GM19438 (cell line): ENCODE measurements at regions not wholly inside any gene's neighbourhood (a gene's known extent, or its start where the extent isn't known, plus 50 kb on each side); places are given as distances from the start of the nearest gene placed in this dataset.
"Not testable (repeated sequence)": the region's sequence is repeated elsewhere in the genome, so short reads cannot be mapped to it uniquely, and the experiment has no call there.

Experiments
- ATAC-seq: cut with Tn5 transposase; IDR thresholded peaks from one replicate; pipeline ENCODE4 v1.9.1; 2021; ENCODE audit warnings: low read depth; ENCODE audit not compliant: unreplicated experiment

GRCh38 chr3:161599697-161600096 lies 103.1 kb downstream of the OTOL1 start:
- no peak for ATAC-seq

- ATAC-seq = no peak
Observed at GRCh38 chr3:161600173-161600572, 103.6 kb downstream of the OTOL1 start.

DNA sequence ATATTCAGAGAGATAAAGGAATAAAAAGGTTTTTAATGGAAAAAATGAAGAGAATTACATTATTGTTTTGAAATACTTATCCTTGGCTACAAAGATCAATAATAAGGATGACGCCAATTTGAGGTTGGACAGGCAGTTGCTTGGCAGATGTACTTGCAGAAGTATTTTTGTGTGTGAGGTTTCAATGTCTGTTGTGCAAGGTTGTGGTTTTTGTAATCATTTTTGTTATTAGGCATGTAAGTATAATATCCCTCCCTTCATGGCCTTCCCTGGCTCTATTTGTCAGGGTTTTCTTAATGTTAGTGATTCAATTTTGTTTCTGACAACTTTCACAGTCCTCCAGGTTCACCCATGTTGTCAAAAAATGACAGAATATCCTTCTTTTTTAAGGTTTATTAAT lies 105.9 kb downstream of the OTOL1 start:
- ATAC-seq = no peak

DNA sequence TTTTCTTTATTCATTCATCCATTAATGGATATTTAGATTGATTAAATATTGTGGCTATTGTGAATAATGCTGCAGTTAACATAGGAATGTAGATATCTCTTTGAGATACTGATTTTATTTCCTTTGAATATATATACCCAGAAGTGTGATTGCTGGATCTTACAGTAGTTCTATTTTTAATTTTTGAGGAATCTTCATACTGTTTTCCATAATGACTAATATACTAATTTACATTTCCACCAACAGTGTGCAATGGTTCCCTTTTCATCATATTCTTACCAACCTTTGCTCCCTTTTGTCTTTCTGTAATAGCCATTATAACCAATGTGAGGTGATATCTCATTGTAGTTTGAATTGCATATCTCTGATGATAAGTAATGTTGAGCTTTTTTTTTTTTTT lies 106.3 kb downstream of the OTOL1 start:
- no peak for ATAC-seq

GRCh38 chr3:161607056-161607455 lies 110.4 kb downstream of the OTOL1 start:
- no peak for ATAC-seq

GRCh38 chr3:161619351-161619750 lies 122.7 kb downstream of the OTOL1 start:
- ATAC-seq = no peak

DNA sequence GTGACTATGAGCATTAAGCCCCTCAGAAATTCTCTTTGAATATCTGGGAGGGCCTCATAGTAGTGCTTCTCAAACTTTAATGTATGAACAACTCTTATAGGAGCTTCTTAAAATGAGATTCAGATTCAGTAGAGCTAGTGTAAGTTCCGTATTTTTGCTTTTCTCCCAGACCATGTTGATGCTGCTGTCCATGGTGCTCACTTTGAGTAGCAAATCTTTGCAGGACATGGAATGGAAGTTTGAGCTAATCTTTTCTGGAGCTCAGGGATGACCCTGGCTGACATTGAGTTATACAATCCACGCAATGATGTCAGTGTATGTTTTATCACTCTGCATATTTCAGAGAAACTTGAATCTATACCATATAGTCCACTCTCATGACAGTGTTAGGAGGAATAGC lies 134.2 kb downstream of the OTOL1 start:
- no peak for ATAC-seq

DNA sequence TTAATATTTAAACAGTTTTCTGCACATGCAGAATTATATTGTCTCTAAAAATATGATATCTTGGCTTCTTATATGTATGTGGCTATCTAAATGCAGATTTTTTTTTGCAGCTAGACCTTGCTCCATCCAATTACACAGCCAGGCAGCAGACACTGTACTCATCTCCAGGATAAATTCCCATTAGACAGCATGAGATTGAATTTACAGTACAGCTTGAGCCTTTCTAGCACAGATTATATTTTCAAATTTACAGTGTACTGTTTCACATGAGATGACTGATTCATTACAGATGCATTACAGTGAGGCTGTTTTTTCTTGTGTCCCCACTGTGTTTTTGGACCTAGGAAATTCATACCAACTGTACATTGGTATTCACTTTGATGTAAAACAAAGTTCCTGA lies 134.9 kb downstream of the OTOL1 start:
- ATAC-seq = no peak

DNA sequence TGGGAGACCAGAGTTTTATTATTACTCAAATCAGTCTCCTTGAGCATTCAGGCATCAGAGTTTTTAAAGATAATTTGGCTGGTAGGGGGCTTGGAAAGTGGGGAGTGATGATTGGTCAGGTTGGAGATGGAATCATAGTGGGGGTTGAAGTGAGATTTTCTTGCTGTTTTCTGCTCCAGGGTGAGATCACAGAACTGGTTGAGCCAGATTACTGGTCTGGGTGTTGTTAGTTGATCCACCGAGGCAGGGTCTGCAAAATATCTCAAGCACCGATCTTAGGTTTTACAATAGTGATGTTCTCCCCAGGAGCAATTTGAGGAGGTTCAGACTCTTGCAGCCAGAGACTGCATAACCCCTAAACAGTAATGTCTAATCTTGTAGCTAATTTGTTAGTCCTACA lies 141.0 kb downstream of the OTOL1 start:
- no peak for ATAC-seq

DNA sequence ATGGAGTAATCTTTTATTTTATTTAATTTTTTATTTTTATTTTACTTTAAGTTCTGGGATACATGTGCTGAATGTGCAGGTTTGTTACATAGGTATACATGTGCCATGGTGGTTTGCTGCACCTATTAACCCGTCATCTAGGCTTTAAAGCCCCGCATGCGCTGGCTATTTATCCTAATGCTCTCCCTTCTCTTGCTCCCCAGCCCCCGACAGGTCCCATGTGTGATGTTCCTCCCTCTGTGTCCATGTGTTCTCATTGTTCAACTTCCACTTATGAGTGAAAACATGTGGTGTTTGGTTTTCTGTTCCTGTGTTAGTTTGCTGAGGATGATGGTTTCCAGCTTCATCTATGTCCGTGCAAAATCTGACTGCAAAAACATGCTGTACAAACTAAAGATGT lies 142.5 kb downstream of the OTOL1 start:
- ATAC-seq = not testable (repeated sequence)

GRCh38 chr3:161640181-161640580 lies 143.6 kb downstream of the OTOL1 start:
- ATAC-seq = no peak

DNA sequence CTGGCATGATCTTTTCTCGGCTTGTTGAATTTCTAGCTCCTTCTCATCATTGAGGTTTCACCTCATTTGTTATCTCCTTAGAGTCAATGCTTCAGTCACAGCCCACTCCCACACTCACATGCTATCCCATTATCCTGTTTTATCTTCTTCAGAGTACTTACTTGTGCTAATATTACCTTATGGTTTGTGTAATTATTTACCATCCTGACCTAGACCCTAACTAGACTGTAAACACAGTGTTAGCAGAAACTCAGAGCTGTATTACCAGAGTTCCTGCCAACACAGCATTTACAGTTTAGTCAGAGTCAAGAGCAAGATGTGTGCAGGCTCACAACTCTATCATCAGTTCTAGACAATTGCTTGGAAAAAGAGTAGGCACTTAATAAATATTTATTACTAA lies 144.7 kb downstream of the OTOL1 start:
- ATAC-seq = no peak

DNA sequence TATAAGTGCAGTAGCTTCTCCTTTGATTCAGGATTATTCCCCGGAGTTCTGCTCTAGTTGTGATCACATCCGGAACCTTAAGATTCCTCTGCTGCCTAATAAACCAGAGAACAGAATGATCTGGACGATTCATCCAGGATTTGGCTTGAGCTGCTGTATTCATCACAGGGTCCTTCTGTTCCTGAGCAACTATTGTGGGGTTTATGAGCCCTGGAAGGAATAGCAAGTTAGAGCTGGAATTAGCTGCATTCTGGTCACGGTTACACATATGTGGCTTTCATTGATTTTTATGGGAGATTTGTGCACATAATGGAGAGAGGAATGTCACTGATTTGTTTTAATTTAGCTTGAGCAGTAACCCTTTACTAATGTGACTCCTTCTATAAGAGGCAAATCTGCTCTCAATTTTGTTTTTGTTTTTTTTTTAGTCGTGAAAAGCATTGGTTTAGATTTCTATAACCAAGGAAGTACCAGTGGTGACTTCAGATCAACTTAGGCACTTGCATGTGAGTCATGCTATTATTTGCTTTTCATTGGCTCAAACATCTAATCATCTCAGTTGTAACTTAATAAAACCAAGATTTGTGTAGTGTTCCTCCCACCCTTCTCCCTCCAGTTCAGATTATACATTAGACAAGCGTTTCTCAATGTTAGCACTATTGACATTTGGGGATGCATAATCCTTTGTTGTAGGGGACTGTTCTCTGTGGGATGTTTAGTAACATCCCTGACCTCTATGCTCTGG lies 148.5 kb downstream of the OTOL1 start:
- ATAC-seq = no peak

GRCh38 chr3:161647936-161648470 lies 151.4 kb downstream of the OTOL1 start:
- ATAC-seq = no peak

DNA sequence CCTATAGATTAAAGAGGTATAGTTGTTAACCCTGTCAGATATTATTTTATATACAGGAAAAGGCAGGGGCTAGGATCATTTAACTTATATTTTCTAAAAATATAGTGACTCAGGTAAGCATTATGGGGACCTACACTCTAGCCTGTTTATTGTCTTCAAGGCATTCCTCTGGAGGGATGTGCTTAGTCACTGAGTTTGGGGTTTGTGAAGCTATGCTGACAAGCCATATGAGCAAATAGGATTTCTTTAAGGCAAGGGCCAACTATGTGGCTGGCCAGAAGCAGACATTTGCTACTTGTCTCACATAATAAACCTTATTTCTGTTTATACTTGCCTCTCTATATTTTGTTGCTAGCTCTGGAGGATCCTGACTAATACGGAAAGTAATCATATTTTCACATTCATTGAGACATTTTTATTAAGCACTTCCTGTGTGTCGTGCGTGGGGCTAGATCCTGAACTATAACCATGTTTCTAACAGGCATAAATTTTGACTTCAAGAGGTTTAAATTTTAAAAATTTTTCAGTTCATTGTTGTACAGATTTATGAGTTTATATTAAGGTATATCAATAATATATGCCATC lies 153.4 kb downstream of the OTOL1 start:
- ATAC-seq = no peak

- no peak for ATAC-seq
Observed at GRCh38 chr3:161657786-161658185, 161.2 kb downstream of the OTOL1 start.

DNA sequence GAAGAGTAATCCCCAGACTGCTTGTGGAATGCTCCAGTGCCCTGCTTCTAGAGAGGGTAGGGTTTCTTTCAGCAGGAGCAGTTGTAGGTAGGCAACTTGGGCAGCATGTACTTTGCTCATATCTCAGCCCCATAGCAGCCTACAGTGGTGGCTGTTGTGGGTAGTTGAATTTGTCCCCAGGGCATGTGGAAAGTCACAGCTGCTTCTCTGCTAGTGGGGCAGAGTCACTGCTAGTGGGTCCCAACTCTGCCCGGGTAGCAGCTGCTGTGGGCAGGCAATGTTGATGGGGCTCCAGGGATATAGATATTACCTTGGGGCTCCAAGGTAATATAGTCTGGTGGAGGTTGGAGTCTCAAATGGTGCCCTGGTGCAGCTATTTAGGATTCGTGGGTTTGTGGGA lies 174.5 kb downstream of the OTOL1 start:
- ATAC-seq = no peak

GRCh38 chr3:161672478-161672877 lies 175.9 kb downstream of the OTOL1 start:
- no peak for ATAC-seq

- ATAC-seq = no peak
Observed at GRCh38 chr3:161673866-161674265, 177.3 kb downstream of the OTOL1 start.

GRCh38 chr3:161674402-161674801 lies 177.8 kb downstream of the OTOL1 start:
- no peak for ATAC-seq

DNA sequence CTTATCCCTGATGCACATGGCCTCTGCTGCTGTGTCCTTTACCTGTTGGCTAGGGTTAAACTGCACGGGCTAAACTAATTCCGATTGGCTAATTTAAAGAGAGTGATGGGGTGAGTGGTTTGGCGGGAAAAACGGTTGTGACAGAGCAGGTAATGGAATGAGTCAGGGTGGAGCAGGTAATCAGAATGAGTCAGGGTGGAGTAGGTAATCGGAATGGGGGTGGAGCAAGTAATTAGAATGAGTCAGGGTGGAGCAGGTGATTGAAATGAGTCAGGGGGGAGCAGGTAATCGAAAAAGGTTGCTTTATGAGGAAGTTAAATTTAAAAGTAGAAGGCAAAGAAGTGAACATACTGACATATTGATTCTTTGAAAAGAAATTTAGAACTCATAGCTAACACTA lies 185.2 kb downstream of the OTOL1 start:
- not testable (repeated sequence) for ATAC-seq

GRCh38 chr3:161682715-161683114 lies 186.1 kb downstream of the OTOL1 start:
- ATAC-seq = no peak
